Cardiac muscle cell (in vitro differentiated cells and primary cell): ENCODE measurements at regions not wholly inside any gene's neighbourhood (a gene's known extent, or its start where the extent isn't known, plus 50 kb on each side); places are given as distances from the start of the nearest gene placed in this dataset.

Source experiments
- DNase-seq, 2 donors: peaks; one replicate each; pipeline versions ENCODE4 v3.0.0 to v3.0.0-alpha.2; 2010 to 2017; ENCODE audit warnings: low read depth in 1 of 2, low spot score in 1 of 2
- H3K27ac ChIP-seq: fragments of 200-600 bp; sonication (generic); 2 replicates; pipeline ENCODE4 v1.5.1; 2016
- H3K27me3 ChIP-seq: fragments of 200-600 bp; sonication (generic); 2 replicates; pipeline ENCODE4 v1.6.0; 2016; ENCODE audit warnings: control low read depth
- H3K36me3 ChIP-seq: fragments of 200-600 bp; sonication (generic); 2 replicates; pipeline ENCODE4 v1.5.1; 2016; ENCODE audit warnings: control low read depth
- H3K4me1 ChIP-seq: fragments of 200-600 bp; sonication (generic); 2 replicates; pipeline ENCODE4 v1.8.1; 2017; ENCODE audit warnings: low read depth, mild to moderate bottlenecking, mixed run types
- H3K4me3 ChIP-seq: fragments of 200-600 bp; sonication (generic); 2 replicates; pipeline ENCODE4 v1.5.1; 2016; ENCODE audit warnings: mild to moderate bottlenecking
- H3K9me3 ChIP-seq: fragments of 200-600 bp; sonication (generic); 2 replicates; pipeline ENCODE4 v1.5.1; 2017; ENCODE audit warnings: low read depth, mild to moderate bottlenecking, control low read depth
- TF ChIP-seq, protein P1 (sequence below): IDR thresholded peaks from 2 replicates; pipeline ENCODE4 v1.5.1; 2012; ENCODE audit warnings: low read depth, mild to moderate bottlenecking, low read length

DNA sequence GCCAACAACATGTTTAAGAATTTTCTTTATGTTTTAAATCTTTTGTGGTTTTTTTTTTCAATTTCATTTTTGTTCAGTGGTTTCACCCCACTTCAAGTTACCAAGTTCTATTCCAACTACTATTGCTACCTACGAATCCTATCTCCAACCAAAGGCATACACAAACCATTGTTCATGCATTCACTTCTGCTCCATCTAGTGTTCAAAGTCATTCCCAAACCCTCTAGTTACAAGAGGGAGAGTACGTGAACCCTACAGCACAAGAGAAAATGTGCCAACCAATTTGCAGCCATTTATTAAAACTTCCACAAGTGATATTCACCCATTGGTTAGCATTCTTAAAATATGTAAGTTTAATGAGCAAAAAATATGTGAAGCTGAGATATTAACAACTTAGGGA lies 295.1 kb upstream of the KYNU start:
- no peak overlapping the region for H3K27ac ChIP-seq
- no peak for DNase-seq
- H3K9me3 ChIP-seq: no peaks in the 10 kb centered on the region
- H3K36me3 ChIP-seq: no peaks in the 10 kb centered on the region
- H3K4me3 ChIP-seq: no peak overlapping the region
- TF ChIP-seq, protein P1, sequence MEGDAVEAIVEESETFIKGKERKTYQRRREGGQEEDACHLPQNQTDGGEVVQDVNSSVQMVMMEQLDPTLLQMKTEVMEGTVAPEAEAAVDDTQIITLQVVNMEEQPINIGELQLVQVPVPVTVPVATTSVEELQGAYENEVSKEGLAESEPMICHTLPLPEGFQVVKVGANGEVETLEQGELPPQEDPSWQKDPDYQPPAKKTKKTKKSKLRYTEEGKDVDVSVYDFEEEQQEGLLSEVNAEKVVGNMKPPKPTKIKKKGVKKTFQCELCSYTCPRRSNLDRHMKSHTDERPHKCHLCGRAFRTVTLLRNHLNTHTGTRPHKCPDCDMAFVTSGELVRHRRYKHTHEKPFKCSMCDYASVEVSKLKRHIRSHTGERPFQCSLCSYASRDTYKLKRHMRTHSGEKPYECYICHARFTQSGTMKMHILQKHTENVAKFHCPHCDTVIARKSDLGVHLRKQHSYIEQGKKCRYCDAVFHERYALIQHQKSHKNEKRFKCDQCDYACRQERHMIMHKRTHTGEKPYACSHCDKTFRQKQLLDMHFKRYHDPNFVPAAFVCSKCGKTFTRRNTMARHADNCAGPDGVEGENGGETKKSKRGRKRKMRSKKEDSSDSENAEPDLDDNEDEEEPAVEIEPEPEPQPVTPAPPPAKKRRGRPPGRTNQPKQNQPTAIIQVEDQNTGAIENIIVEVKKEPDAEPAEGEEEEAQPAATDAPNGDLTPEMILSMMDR: no peak
- no peaks in the 10 kb centered on the region for H3K27me3 ChIP-seq
- H3K4me1 ChIP-seq: no peaks in the 10 kb centered on the region

DNA sequence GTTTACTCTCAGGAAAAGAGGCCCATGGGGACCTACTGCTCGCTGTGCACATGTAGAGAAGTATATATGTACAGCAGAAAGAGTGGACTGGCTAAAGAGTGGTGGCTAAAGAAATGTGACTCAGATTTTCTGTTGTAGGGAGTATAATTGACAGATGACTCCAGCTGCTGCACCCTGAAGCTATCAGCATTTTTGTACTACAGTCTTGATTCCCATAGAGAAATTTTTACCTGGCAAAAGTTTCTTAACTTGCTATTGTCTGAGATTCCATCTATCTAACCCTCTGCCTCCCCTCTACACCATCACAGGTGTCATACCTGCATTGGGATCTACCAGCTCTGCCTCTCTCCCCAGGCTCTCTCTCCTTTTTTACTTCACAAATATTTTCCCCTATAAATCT lies 296.0 kb upstream of the KYNU start:
- H3K36me3 ChIP-seq: no peaks in the 10 kb centered on the region
- TF ChIP-seq, protein P1: no peak
- H3K27ac ChIP-seq: no peak overlapping the region
- no peak overlapping the region for H3K4me3 ChIP-seq
- H3K4me1 ChIP-seq: no peaks in the 10 kb centered on the region
- H3K9me3 ChIP-seq: no peaks in the 10 kb centered on the region
- no peak for DNase-seq
- H3K27me3 ChIP-seq: no peaks in the 10 kb centered on the region

DNA sequence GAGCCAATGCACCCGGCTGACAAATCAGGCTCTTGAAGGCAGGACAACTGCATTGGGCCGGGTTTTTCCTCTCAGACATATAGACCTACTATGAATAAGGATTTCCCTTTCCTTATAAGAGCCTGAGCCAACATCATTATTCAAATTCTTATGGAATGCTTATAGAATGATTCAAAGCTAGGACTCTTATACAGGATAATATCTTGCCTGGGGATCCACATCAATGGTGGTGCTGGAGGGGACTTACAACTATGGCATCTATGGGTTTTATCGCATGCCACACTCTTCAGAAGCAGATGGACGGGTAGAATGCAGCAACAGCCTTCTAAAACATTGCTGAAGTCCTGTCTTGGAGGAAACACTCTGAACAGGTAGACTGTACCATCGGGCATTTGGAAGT lies 296.8 kb upstream of the KYNU start:
- no peak for DNase-seq
- no peaks in the 10 kb centered on the region for H3K9me3 ChIP-seq
- no peak overlapping the region for H3K27ac ChIP-seq
- H3K4me3 ChIP-seq: no peak overlapping the region
- TF ChIP-seq, protein P1: no peak
- no peaks in the 10 kb centered on the region for H3K36me3 ChIP-seq
- H3K27me3 ChIP-seq: no peaks in the 10 kb centered on the region
- no peaks in the 10 kb centered on the region for H3K4me1 ChIP-seq

DNA sequence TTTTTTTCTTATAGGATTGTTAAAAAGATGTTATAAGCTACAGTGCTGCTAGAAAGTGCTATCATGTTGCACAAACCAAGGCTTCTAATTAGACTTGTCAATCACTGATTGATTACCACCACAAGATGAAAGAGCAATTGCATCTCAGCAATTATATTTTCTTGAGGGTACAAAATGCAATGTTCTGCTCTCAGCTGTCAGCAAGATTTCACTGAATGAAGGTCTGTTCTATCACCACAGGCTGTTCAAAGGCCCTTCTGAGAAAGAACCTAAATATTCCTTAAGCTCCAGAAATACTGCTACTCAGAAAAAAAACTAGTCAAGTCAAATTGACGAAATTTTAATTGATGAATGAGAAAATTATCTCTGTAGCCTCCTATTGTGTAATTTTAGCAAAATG lies 301.9 kb upstream of the KYNU start:
- Histone ChIP-seq H3K27ac (no peak overlapping the region), H3K4me3 (no peak overlapping the region), H3K27me3 (no peaks in the 10 kb centered on the region), H3K9me3 (no peaks in the 10 kb centered on the region), H3K36me3 (no peaks in the 10 kb centered on the region), H3K4me1 (no peaks in the 10 kb centered on the region)
- DNase-seq: no peak
- TF ChIP-seq, protein P1: no peak

DNA sequence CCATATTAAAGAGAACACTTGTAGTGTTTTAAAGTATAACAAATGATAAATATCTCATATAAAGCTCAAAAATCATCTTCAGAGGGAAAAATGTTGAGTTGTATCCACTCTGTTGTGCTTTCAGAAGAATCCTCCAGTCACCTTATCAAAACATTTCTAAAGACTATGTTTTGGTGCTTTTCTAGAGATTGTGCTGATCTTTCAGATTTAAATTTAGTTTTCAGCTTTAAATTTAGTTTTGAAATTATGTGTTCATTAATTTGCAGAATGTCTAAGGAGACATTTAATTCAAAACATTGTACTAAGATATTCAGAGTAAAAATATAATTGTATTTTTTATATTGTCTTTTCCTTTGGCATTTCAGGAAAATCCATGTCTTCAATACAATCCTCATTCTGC lies 303.1 kb upstream of the KYNU start:
- TF ChIP-seq, protein P1: no peak
- no peaks in the 10 kb centered on the region for H3K27me3 ChIP-seq
- H3K27ac ChIP-seq: no peak overlapping the region
- no peaks in the 10 kb centered on the region for H3K4me1 ChIP-seq
- H3K4me3 ChIP-seq: no peak overlapping the region
- H3K36me3 ChIP-seq: no peaks in the 10 kb centered on the region
- no peaks in the 10 kb centered on the region for H3K9me3 ChIP-seq
- DNase-seq: no peak
